HG02571 (cell line): ENCODE measurements at regions not wholly inside any gene's neighbourhood (a gene's known extent, or its start where the extent isn't known, plus 50 kb on each side); places are given as distances from the start of the nearest gene placed in this dataset.

ENCODE experiments used
- ATAC-seq: cut with Tn5 transposase; IDR thresholded peaks from one replicate; pipeline ENCODE4 v1.9.1; 2021; ENCODE audit warnings: mild to moderate bottlenecking, moderate library complexity; ENCODE audit not compliant: unreplicated experiment

DNA sequence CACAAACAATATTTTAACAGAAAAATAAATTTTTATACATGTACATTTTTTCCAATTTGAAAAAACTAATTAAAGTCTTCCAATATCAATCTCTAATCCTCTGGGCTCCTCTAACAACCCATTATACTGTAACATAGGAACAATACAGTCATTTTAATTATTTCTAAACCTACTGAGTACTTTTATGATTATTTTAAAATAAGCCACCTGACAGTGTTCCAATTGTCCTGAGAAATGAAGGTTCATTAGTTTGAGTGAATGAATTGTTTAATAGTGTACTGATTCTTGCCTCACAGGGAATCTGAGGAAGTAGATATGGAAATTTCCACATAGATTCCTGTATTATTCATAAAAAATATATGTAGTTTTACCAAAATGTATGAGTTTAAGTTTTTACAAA lies 123.1 kb upstream of the EYS start:
- no peak for ATAC-seq

DNA sequence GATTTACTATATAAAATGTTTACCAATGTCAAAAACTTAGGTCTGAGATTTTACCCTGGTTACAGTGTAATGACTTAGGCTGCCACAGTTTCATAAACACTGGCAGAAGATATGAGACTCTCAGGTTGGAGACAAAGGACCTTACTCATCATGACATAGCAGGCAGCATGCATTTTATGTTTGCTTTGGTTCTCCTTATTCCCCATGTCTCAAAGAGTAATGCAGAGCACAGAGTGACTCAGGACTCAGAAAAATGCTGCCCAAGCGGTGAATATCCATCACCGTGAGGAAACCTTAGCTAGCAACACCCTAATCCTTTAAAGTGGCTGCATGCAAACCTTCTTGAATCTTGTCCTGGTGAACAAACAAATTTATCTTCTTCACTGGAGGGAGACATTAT lies 112.1 kb upstream of the EYS start:
- ATAC-seq, result no peak

DNA sequence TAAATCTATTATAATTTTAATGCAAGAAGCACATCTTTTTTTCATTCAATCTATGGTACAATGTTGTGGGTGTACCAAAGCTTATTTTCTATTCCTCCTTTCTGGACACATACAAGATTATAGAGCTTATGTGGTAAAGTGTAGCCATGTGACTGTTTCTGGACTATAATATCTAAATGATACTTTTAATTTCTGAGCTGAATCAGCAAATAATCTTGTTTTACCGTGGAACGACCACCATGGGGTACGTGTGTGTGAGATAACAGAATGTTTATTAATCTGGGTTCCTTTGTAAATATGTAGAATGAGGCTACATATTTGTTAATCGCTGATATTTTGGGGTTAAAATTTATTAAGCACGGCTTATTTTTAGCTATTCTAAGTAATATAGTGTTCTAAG lies 111.5 kb upstream of the EYS start:
- no peak for ATAC-seq

- ATAC-seq, result no peak
Observed at GRCh38 chr6:65816991-65817390, 110.0 kb upstream of the EYS start.

GRCh38 chr6:65814071-65814470 lies 107.0 kb upstream of the EYS start:
- ATAC-seq, result no peak

DNA sequence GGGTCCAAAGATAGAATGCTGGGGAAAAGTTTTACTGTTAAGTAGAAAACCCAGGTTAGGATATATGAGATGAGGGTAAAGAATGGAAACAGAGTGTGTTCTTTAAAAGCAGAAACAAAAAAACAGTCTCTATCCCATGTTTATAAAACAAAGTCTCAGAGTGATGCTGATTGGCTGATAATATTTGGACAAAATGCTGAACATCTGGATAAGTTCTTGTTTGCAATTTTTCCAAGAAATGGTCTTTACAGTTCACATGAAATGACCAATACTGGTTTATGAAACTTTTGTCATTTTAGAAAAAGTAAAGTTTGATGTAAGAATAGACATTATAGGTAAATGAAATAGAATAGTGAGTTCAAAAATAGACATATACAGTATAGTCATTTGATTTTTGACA lies 96.2 kb upstream of the EYS start:
- ATAC-seq, result no peak

GRCh38 chr6:65799389-65799788 lies 92.4 kb upstream of the EYS start:
- no peak for ATAC-seq

GRCh38 chr6:65798280-65799014 lies 91.4 kb upstream of the EYS start:
- no peak for ATAC-seq

GRCh38 chr6:65790666-65791065 lies 83.6 kb upstream of the EYS start:
- ATAC-seq, result no peak

- ATAC-seq, result no peak
Observed at GRCh38 chr6:65787787-65788186, 80.8 kb upstream of the EYS start.

DNA sequence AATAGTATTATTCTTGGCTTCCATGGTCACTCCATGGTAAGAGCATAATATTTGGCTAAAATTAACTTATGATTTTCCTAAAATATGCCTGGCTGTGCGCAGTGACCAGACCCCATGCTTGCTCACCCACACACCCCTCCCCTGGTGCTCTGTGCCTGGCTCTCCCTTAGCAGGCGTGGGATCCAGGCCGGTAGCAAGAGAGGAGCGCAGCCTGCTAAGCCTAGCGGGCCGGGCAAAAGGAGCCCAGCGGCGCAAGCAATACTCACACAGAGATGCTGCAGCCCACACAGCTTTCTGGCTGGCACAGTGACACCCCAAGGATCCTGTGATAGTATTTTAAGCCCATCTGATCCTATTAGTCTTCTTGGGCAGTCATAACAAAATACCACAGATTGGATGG lies 79.8 kb upstream of the EYS start:
- no peak for ATAC-seq

DNA sequence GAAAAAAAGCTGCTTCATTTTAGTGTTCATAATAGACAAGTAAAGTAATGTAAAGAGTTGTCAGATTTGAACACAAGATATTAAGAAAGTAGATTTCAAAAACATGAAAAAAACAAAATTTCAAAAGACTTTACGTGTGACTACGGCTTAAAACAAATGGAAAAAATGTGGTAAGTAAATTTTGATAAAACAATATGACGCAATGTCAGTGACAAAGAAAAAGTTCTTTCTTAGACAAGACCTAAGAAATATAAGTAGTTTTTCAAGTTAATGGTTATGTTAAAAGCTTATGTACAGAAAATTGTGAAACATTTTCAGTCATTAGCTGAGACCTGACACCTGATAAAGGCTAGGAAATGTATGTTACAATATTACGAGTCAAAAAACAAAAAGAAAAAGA lies 73.7 kb upstream of the EYS start:
- no peak for ATAC-seq

DNA sequence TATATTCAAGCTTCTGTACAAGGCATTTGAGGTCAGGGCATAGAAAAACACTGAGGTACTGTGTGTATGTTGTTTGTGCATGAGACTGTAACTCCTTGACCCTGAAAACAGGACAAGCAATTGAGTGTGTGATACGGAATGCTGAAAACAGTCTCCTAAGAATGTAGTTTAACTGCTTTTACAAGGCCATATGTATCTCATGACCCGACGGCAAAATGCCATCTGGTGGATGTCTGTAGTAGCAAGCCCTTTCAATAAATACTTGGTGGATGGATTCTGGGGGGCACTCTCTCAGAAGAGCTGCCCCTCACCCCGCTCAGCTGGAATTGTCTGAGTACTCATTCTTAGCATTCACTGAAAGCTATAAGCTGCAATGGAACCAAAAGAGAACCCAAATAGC lies 69.3 kb upstream of the EYS start:
- no peak for ATAC-seq

DNA sequence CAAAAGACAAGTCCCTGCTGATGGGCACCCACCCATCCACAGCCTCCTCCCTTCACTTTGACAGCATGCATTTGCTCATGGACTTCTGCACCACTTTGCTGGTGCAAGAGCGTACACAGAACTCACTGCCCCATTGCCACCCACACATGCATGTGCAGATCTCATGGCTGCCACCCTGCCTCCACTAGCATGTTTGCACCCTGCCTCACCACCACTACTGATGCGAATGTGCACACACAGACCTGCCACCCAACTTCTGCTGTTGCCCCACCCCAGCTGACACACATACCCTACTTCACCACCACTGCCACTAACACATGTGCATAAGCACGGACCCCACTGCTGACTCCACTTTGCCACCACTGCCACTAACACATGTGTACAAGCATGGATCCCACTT lies 64.9 kb upstream of the EYS start:
- no peak for ATAC-seq

GRCh38 chr6:65761890-65762289 lies 54.9 kb upstream of the EYS start:
- ATAC-seq, result no peak

- ATAC-seq, result no peak
Observed at GRCh38 chr6:65760285-65760684, 53.3 kb upstream of the EYS start.
